Neuron (in vitro differentiated cells): ENCODE measurements at regions not wholly inside any gene's neighbourhood (a gene's known extent, or its start where the extent isn't known, plus 50 kb on each side); places are given as distances from the start of the nearest gene placed in this dataset.

ENCODE experiments used
- H2AFZ ChIP-seq: one replicate; pipeline ENCODE4 v1.6.1; 2013; ENCODE audit warnings: low read depth, mild to moderate bottlenecking, inconsistent platforms, low read length, moderate library complexity
- H3K27me3 ChIP-seq: one replicate; pipeline ENCODE4 v1.6.1; 2013; ENCODE audit warnings: low read length; ENCODE audit not compliant: insufficient read depth
- H3K36me3 ChIP-seq: one replicate; pipeline ENCODE4 v1.6.1; 2013; ENCODE audit warnings: low read length; ENCODE audit not compliant: insufficient read depth
- H3K4me1 ChIP-seq: one replicate; pipeline ENCODE4 v1.6.1; 2013; ENCODE audit warnings: low read length; ENCODE audit not compliant: insufficient read depth
- H3K4me3 ChIP-seq: 2 replicates; pipeline ENCODE4 v1.5.1; 2013; ENCODE audit warnings: mild to moderate bottlenecking, low read length, moderate library complexity
- H3K9me3 ChIP-seq: one replicate; pipeline ENCODE4 v1.6.1; 2013; ENCODE audit warnings: low read length

GRCh38 chr11:80746300-80746699 lies 1305.5 kb upstream of the TENM4 start:
- H3K4me3 ChIP-seq = no peak overlapping the region
- no peaks in the 10 kb centered on the region for H3K27me3 ChIP-seq
- no peak overlapping the region for H2AFZ ChIP-seq
- H3K36me3 ChIP-seq = no peaks in the 10 kb centered on the region
- H3K4me1 ChIP-seq = peaks cover 7% of the 10 kb centered on the region
- H3K9me3 ChIP-seq = no peaks in the 10 kb centered on the region

- Histone ChIP-seq H3K4me3 (no peak overlapping the region), H3K4me1 (peaks cover 7% of the 10 kb centered on the region), H3K9me3 (no peaks in the 10 kb centered on the region), H2AFZ (no peak overlapping the region), H3K27me3 (no peaks in the 10 kb centered on the region), H3K36me3 (no peaks in the 10 kb centered on the region)
Measured at GRCh38 chr11:80745416-80745815, 1304.6 kb upstream of the TENM4 start.

- no peaks in the 10 kb centered on the region for H3K9me3 ChIP-seq
- H3K27me3 ChIP-seq = no peaks in the 10 kb centered on the region
- no peak overlapping the region for H3K4me3 ChIP-seq
- H3K4me1 ChIP-seq = no peaks in the 10 kb centered on the region
- H2AFZ ChIP-seq = no peak overlapping the region
- H3K36me3 ChIP-seq = no peaks in the 10 kb centered on the region
Measured at GRCh38 chr11:80733790-80734189, 1293.0 kb upstream of the TENM4 start.

GRCh38 chr11:80733361-80733760 lies 1292.5 kb upstream of the TENM4 start:
- Histone ChIP-seq H2AFZ (no peak overlapping the region), H3K4me3 (no peak overlapping the region), H3K36me3 (no peaks in the 10 kb centered on the region), H3K27me3 (no peaks in the 10 kb centered on the region), H3K4me1 (no peaks in the 10 kb centered on the region), H3K9me3 (no peaks in the 10 kb centered on the region)

- H3K4me3 ChIP-seq = no peak overlapping the region
- H3K27me3 ChIP-seq = no peaks in the 10 kb centered on the region
- no peaks in the 10 kb centered on the region for H3K36me3 ChIP-seq
- H2AFZ ChIP-seq = no peak overlapping the region
- no peaks in the 10 kb centered on the region for H3K9me3 ChIP-seq
- no peaks in the 10 kb centered on the region for H3K4me1 ChIP-seq
Measured at GRCh38 chr11:80727315-80727714, 1286.5 kb upstream of the TENM4 start.

- Histone ChIP-seq H3K4me1 (no peaks in the 10 kb centered on the region), H2AFZ (no peak overlapping the region), H3K36me3 (no peaks in the 10 kb centered on the region), H3K4me3 (no peak overlapping the region), H3K9me3 (no peaks in the 10 kb centered on the region), H3K27me3 (no peaks in the 10 kb centered on the region)
Measured at GRCh38 chr11:80726236-80726635, 1285.4 kb upstream of the TENM4 start.

- Histone ChIP-seq H3K27me3 (no peaks in the 10 kb centered on the region), H2AFZ (no peak overlapping the region), H3K9me3 (no peaks in the 10 kb centered on the region), H3K4me3 (no peak overlapping the region), H3K4me1 (peaks cover 3% of the 10 kb centered on the region), H3K36me3 (no peaks in the 10 kb centered on the region)
Measured at GRCh38 chr11:80724366-80724765, 1283.5 kb upstream of the TENM4 start.

GRCh38 chr11:80722629-80723028 lies 1281.8 kb upstream of the TENM4 start:
- no peaks in the 10 kb centered on the region for H3K9me3 ChIP-seq
- no peaks in the 10 kb centered on the region for H3K27me3 ChIP-seq
- H2AFZ ChIP-seq = no peak overlapping the region
- H3K4me1 ChIP-seq = peaks cover 4% of the 10 kb centered on the region
- no peak overlapping the region for H3K4me3 ChIP-seq
- no peaks in the 10 kb centered on the region for H3K36me3 ChIP-seq

- H3K4me1 ChIP-seq = peaks cover 4% of the 10 kb centered on the region
Measured at GRCh38 chr11:80720295-80720694, 1279.5 kb upstream of the TENM4 start.

GRCh38 chr11:80719292-80719646 lies 1278.4 kb upstream of the TENM4 start:
- no peaks in the 10 kb centered on the region for H3K27me3 ChIP-seq
- no peak overlapping the region for H2AFZ ChIP-seq
- no peaks in the 10 kb centered on the region for H3K36me3 ChIP-seq
- H3K4me3 ChIP-seq = no peak overlapping the region
- H3K4me1 ChIP-seq = peaks cover 4% of the 10 kb centered on the region
- H3K9me3 ChIP-seq = no peaks in the 10 kb centered on the region

More at GRCh38 chr11:80720295-80720694, 1279.5 kb upstream of the TENM4 start:
- Histone ChIP-seq H3K27me3 (no peaks in the 10 kb centered on the region), H3K4me3 (no peak overlapping the region), H3K36me3 (no peaks in the 10 kb centered on the region), H2AFZ (no peak overlapping the region), H3K9me3 (no peaks in the 10 kb centered on the region)

- Histone ChIP-seq H3K27me3 (no peaks in the 10 kb centered on the region), H3K9me3 (no peaks in the 10 kb centered on the region), H2AFZ (no peak overlapping the region), H3K4me3 (no peak overlapping the region), H3K4me1 (peaks cover 4% of the 10 kb centered on the region), H3K36me3 (no peaks in the 10 kb centered on the region)
Measured at GRCh38 chr11:80718611-80719291, 1277.9 kb upstream of the TENM4 start.

GRCh38 chr11:80702264-80702663 lies 1261.4 kb upstream of the TENM4 start:
- H3K9me3 ChIP-seq = peaks cover 2% of the 10 kb centered on the region
- no peak overlapping the region for H3K4me3 ChIP-seq
- no peak overlapping the region for H2AFZ ChIP-seq
- no peaks in the 10 kb centered on the region for H3K27me3 ChIP-seq
- no peaks in the 10 kb centered on the region for H3K36me3 ChIP-seq
- H3K4me1 ChIP-seq = no peaks in the 10 kb centered on the region

- H3K27me3 ChIP-seq = no peaks in the 10 kb centered on the region
- H2AFZ ChIP-seq = no peak overlapping the region
- no peaks in the 10 kb centered on the region for H3K36me3 ChIP-seq
- H3K4me3 ChIP-seq = no peak overlapping the region
- no peaks in the 10 kb centered on the region for H3K4me1 ChIP-seq
- H3K9me3 ChIP-seq = no peaks in the 10 kb centered on the region
Measured at GRCh38 chr11:80700386-80700785, 1259.6 kb upstream of the TENM4 start.
